Activated CD8-positive, alpha-beta memory T cell treated with anti-CD3 and anti-CD28 coated beads for 1 hour (primary cell): ENCODE measurements at regions not wholly inside any gene's neighbourhood (a gene's known extent, or its start where the extent isn't known, plus 50 kb on each side); places are given as distances from the start of the nearest gene placed in this dataset.
"Not testable (repeated sequence)": the region's sequence is repeated elsewhere in the genome, so short reads cannot be mapped to it uniquely, and the experiment has no call there.

ENCODE experiments used
- DNase-seq, 2 donors: peaks; one replicate each; pipeline ENCODE4 v3.0.0-alpha.2; 2020; ENCODE audit warnings: low read depth in 1 of 2; ENCODE audit errors: extremely low read depth in 1 of 2

DNA sequence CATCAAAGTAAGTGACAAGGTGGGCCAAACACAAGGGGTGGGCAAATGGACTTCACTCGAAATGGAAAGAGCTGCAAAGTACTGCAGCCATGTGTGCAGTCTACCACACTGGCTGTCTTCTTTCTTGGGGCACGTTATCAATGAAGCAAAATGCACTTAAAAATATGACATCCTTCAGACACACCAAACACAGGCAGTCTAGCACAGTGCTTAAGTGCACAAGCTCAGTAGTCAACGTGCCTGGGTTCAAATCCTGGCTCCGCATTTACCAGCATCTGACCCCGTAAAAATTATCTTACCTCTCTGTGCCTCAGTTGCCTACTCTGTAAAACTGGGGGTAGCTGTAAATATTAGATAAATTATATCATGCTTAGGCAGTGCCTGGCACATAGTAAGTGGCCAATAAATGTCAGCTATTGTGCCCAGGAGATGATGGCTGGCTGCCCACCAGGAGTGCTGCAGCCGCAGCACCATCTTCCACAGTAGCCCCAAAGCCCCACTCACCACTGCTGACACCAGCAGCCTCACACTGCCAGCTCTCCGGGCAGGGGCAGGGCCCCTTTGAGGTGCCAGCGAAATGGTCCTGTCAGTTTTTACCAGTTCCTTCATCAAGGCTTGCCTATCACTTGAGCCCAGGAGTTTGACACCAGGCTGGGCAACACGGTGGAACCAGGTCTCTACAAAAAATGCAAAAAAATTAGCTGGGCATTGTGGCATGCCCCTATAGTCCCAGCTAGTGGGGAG is 121.8 kb upstream of the SLC1A4 start:
- no peak for DNase-seq

DNA sequence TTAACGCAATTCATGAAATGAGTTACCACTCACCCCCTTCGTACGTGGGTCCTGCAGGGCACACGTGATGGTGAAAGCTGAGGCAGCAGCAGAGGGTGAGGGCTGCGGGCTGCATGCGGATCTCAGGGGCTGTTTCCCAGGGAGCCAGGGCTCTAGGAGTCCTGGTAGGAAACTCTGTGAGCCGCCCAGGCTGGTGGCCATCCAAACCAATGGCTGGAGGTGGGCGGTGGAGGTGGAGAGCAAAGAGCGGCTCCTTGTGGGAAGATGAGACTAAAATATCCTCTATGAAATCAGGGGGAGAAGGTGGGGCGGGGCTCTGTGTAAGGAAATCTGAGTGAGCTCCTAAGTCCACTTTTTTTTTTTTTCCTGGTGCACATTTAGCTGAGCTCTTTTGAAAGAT is 120.1 kb upstream of the SLC1A4 start:
- no peak for DNase-seq

DNA sequence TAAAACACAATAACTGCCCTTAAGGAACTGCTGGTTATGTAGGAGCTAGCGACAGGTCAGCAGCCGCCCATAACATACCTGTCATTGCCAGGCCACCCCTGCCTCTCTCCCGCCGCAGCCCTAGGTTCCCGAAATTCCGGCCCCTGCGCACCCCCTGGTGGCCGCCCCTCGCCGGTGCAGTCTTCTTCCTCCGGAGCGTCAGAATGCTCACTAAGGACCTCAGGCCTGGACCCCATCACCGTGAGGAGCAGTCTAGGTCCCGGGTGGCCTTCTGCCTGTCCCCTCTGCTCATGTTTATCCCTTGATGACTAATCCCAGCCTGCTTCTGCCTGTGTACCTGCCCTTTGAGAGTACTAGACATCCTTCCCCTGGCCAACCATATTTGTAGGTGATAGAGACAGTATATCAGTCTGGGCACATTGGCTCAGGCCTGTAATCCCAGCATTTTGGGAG is 115.7 kb upstream of the SLC1A4 start:
- DNase-seq = peak; percentile 50 to 71

DNA sequence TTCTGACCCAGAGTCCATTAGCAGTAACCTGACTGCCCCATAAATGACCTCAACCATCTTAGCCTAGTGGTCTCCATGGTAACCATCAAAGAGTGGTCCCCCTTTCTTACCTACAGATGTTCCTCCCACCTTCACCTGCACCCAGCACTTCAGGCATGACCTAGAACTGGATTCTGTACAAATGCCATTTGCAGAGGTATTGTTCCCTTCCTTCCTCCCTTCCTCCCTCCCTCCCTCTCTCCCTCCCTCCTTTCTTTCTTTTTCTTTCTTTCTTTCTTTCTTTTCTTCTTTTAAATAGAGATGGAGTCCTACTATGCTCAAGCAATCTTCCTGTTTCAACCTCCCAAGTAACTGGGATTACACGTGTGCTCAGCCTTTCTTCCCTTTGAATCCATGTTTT is 114.6 kb upstream of the SLC1A4 start:
- no peak for DNase-seq

DNA sequence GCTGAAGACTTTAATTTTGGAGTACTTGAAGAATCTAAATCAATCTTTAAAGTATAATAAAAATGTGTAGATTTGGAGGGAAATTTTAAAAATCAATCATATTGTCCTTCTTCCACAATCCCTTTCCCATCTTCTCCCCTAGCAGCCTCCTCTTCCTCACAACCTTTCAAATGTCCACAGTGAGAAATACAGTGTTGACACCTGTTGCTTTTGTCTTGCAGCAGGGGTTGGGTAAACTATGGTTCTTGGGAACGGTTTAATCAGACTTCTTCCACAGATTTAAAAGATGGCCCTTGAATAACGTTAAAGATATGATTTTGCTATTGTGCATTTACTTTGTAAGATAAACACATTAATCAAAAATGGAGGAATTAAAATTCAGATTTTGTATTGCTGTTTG is 113.8 kb upstream of the SLC1A4 start:
- DNase-seq = no peak

DNA sequence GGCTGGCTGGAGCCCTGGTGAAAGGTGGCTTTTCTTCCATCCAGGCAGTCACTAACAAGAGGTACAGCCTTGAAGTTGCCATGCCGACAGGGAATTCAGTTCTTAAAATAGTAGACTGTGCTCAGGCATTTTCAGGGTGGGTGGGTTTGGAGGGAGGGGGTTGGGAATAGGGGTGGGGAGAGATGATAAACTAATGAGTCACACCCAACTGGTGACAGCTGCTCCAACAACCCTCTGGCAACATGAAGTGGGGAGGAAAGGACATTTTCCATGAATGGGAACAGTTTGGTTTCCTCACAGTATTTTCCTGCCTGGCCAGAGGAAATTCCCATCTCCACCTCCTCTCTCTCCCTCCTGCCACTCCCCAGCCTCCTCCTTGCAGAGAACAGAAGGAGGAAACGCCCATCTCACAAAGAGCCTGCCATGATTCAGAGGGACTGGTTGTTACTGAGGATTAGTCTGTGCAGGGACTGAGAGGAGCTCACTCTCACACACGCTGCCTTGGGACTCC is 113.0 kb upstream of the SLC1A4 start:
- no peak for DNase-seq

DNA sequence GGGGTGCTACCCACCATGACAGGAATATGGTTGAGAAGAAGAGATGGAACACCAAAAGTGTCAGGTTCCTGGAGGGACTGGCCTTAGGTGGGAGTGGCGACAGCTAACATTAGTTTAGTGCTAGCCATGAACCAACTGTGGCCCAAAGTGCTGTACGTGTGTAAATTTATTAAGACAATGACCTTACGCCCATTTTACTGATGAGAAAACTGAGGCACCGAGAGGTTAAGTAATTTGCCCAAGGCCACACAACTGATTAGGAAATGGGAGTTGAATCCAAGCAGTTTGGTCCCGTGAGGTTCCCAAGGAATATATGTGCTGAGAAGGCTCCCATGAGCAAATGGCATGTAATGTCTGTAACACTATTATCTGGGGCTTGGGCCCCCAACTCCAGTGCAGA is 109.5 kb upstream of the SLC1A4 start:
- no peak for DNase-seq

DNA sequence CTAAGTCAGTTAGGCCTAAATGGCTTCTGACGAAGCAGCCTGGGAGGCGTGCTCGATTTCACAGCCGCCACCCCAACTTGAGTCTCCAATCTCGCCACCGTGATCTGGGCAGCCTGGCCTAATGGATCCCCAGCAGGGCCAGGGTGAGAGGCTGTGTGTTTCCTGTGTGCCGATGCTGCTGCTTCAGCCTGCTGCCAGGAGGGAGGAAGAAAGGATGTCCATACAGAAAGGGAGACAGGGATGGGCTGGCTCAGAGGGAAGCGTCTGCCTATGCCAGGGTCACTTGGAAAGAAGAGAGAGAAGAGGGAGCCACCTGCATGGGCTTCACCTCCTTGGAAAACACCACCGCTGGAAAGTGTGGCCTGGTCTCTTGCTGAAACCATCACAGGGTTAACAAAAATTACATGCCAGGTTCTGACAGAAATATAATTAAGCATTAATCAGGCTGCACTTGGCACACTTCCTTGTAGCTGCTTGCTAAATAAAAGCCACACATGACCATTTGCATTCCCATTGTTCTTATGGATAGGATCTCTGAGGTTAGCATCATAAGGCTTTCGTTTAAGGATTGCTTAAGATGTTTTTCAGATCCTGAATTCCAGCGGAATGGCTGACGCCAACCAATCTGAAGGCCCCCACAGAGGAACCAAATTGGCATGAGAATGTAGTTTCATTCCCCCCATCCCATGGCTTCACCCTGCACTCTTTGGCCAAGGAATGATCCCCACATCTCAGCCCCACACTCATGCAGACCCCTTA is 108.8 kb upstream of the SLC1A4 start:
- DNase-seq = no peak

DNA sequence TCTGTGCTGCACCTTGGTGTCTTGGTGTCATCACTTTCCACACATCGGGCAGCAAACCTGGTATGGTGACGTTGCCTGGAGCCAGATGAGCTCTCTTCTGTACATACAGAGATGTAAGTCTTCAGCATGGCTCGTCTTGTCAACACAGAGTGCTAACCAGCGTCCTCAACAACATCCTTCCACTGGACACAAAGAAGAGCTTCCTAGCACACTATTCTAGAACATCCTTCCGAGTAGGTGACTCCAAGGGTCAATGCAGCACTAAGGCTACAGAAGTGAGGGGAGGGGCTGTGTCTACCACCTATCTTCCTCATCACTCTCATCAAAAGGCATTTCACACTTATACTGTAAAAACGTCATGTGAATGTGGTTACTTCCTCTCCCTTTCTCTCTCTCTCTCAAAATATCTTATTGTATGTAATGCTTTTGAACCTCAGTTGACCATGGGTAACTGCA is 108.1 kb upstream of the SLC1A4 start:
- no peak for DNase-seq

DNA sequence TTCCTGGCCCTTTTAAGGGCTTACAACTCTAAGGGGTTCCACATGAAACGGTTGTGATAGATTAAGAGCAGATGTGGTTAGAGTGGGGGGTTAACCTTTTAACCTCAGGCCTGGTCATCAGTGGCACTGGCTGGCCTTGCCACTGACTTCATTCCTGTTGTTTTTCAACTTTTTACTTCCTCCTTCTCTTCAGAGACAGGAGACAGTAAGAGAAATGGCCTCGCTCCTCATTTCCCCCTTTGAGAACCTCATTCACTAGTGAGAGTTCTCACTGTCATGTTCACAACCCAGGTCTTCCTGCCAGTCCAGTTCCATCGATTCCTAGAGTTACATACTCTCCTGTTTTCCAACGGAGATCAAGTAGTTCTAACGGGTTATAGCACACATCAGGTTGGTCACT is 101.6 kb upstream of the SLC1A4 start:
- DNase-seq = no peak

DNA sequence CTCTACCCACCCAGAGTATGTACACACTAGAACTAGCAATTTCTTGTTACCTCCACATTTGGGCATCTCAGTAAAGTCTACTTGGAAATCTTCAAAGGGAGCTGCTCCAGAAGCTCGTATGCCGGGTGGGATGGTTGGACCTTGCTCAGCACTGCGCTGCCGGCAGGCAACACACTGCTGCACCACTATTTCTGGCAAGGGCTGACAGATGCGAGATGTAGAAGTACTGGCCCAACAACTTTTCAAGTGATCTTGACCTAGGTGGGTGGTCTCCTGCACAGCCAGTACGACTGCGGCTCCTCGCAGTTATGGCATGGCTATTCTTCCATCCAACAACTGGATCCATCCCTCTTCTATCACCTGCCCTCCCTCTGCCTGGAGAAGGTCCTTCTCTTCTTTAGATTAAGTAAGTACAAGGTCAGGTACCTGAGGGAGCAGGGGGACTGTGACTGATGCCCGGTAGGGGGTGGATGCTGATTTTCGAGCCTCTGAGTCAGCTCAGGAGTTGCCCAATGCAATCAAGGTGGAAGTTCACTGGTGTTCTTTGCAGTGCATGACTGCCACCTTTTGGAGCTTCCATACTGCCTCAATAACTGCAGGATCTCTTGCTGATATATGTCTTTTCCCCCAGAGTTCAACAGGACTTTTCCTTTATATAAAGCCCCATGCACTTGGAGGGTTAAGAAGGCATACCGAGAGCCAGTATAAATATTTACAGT is 100.4 kb upstream of the SLC1A4 start:
- no peak for DNase-seq

DNA sequence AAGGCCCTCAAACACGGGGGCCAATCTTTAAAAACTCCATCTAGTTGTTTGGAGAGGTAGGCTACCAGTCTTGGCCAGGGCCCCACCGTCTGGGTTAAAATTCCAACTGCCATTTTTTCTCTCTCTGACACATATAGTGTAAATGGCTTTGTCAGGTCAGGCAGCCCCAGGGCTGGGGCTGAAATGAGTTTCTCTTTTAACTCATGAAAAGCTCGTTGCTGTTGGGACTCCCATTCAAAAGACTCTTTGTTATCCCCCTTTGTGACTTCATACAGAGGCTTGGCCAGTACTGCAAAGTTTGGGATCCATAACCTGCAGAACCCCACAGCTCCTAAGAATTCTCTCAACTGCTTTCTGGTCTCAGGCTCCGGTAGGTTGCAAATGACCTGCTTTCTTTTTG is 99.4 kb upstream of the SLC1A4 start:
- DNase-seq = no peak

DNA sequence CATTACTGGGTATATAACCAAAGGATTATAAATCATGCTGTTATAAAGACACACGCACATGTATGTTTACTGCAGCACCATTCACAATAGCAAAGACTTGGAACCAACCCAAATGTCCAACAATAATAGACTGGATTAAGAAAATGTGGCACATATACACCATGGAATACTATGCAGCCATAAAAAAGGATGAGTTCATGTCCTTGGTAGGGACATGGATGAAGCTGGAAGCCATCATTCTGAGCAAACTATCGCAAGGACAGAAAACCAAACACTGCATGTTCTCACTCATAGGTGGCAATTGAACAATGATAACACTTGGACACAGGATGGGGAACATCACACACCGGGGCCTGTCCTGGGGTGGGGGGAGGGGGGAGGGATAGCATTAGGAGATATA is 92.6 kb upstream of the SLC1A4 start:
- DNase-seq = not testable (repeated sequence)

DNA sequence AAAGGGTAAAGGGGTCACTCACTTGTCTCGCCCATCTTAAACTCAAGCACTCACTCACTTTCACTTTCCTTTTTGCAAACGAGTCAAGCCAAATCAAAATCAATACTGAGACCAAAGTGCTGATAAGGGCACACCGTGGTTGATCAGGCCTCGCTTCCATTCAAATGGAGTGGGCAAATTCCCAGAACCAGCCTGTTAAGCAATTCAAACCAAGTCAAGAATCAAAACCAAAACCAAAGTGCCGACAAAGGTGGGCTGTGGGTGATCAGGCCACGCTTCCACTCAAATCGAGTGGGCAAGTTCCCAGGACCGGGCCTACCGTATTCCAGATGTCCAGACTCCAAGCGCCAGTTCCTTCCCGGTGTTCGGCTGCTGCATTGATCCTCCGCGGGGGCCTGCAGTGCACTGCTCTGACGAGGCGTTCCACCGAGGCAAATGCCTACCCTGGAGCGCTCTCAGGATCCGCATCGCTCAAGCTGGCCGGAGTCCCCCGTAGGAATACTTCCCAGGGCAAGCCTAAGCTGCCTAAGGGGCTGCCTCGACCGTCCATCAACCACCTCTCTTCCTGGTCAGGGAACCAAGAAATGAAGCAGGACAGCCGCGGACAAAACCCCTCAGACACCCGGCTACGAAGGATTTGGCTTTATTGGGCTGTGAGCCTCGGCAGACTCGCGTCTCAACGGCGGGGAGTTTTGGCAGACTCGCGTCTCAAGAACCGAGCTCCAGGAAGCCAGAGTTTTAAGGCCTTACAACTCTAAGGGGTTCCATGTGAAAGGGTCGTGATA is 89.9 kb upstream of the SLC1A4 start:
- no peak for DNase-seq

DNA sequence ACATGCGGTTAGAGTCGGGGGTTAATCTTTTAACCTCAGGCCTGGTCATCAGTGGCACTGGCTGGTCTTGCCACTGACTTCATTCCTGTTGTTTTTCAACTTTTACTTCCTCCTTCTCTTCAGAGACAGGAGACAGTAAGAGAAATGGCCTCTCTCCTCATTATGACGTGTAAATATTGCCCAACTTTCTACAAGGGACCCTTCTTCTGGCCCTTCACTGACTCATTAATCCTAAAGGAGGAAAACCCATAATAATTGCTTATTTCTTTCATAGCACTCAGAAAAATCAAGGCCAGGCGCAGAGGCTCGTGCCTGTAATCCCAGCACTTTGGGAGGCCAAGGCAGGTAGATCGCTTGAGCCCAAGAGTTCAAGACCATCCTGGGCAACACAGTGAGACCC is 89.3 kb upstream of the SLC1A4 start:
- not testable (repeated sequence) for DNase-seq

DNA sequence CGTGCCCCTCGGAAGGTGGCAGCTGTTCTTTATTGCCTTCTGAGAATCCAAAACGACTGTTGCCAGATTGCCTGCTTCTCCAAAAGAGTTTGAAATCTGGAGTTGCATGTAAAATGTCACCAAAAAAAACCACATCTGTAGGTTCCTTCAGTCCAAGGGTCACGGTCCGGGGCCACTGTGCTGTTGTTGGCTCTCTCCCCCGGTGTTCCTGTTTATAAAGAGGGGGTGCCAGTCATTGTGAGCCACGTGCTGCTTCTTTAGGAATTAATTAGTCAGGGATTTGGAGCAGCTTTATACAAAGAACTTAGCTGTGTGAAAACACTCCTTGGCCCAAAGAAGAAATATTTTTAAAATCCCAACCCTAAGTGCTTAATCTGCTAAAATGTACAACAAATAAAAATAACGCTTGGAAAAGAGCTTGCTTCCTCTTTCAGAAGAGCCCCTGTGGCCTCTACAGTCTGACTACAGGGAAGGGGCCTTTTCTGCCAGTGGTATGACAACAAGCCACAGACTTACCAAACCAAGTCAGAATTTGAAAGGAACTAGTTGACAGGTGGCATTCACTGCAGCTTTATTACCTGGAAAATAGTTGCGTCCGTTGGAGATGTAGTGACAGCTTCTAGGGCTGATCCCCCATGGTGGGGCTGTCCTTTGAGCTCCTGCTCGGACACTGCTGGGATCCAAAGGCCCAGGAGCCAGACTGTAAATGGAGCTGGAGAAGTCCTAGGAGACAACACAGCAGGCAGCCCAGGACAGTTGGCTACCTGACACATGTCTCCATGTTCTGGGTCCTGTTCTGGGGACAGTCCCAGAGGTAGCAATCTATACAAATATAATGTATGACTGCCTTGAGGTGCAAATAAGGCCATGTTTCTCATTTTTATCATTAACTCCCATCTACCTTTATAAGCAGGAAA is 84.5 kb upstream of the SLC1A4 start:
- no peak for DNase-seq

DNA sequence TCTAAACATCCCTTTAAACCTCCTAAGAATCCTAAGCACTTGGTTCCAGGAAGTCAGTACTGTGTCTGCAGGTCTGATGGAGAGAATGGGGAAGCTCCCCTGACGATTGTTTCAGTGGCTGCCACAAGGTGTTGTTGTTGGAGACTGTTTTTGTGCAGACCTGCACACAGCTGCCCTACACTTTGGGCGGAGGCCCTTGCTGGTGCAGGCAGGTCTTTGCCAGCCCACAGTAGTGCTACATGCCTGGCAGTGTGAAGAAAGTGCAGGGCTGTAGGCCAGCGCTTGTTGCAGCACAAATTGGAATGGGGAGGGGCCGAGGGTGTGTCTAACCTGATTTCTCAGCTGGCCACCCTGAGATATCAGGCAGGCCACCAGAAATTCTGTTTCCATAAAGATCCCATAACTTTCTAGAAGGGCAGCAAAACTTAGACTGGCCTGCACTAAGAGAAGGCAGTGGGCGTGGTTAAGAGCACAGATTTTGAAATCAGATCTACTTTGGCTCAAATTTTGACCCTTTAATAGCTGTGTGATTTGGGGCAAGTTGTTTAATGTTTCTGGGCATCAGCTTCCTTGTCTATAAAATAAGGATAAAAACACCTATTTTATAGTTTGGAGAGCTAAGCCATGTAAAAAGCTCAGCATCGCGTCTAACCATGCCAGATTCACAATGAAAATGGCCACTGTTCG is 83.7 kb upstream of the SLC1A4 start:
- no peak for DNase-seq

DNA sequence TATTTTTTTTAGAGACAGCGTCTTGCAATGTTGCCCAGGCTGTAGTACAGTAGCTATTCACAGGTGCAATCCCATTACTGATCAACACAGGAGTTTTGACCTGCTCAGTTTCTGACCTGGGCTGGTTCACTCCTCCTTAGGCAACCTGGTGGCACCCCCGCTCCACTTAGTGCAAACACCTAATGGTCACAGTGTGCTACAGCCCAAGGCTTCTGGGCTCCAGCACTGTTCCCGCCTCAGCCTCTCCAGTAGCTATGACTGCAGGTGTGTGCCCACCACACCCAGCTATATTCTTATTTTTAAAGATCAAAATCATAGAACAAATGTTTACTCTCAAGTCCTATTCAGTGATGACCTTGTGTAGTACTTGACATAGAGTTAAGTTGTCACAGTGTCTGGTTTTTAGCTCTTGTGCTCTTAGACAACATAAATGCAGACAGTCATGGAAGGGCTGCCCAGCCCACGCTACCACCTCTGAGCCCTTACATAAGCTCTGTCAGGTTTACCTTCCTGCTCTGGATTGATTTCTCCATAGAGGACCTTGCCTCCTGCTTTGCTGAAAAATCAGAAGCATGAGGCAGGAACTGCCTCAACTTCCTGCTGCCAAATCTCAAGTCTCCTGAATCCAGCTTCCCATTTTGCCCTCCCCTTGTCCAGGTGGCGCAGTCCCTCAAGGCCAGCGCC is 82.2 kb upstream of the SLC1A4 start:
- no peak for DNase-seq

DNA sequence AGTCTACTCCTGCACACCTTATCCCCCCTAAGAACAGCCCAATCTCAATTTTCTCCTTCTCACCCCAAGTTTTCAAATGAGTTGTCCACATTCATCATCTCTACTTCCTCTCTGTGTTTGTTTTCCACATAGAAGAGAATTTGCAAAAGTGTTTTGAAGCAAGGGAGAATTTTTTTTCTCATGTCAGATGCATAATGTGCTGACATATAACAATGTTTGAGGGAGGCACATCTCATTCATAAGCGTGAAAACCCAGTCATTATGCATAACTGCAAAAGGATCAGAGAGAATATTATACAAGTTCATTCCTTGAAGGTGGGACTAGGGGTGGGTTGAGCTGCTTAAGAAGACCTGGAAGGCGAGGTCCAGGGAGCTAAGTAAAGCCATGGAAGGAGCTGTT is 80.8 kb upstream of the SLC1A4 start:
- DNase-seq = no peak
